Nephron progenitor cell (in vitro differentiated cells): ENCODE measurements at regions not wholly inside any gene's neighbourhood (a gene's known extent, or its start where the extent isn't known, plus 50 kb on each side); places are given as distances from the start of the nearest gene placed in this dataset.

ENCODE experiments used
- DNase-seq: peaks from one replicate; pipeline ENCODE4 v3.0.0; 2021
- H3K27ac Mint-ChIP-seq: 2 replicates; pipeline ENCODE4 v1.8.0; 2021; ENCODE audit warnings: mild to moderate bottlenecking, moderate library complexity, mixed read lengths
- H3K27me3 Mint-ChIP-seq: 2 replicates; pipeline ENCODE4 v1.8.0; 2021; ENCODE audit warnings: mild to moderate bottlenecking, low read depth, mixed read lengths; ENCODE audit not compliant: poor library complexity
- H3K36me3 Mint-ChIP-seq: 2 replicates; pipeline ENCODE4 v1.8.0; 2021; ENCODE audit warnings: low read depth, mixed read lengths
- H3K4me1 Mint-ChIP-seq: 2 replicates; pipeline ENCODE4 v1.8.0; 2021; ENCODE audit warnings: mixed read lengths
- H3K4me3 Mint-ChIP-seq: 2 replicates; pipeline ENCODE4 v1.8.0; 2021; ENCODE audit warnings: mild to moderate bottlenecking, moderate library complexity, mixed read lengths
- H3K9me3 Mint-ChIP-seq: 2 replicates; pipeline ENCODE4 v1.8.0; 2021; ENCODE audit warnings: mild to moderate bottlenecking, moderate library complexity, mixed read lengths
- CTCF ChIP-seq: fragments of 200-600 bp; sonication (generic); IDR thresholded peaks from 2 replicates; pipeline ENCODE4 v1.5.0; 2021; ENCODE audit warnings: antibody characterized with exemption

GRCh38 chr22:49356428-49356827 is 471.2 kb downstream of the BRD1 start:
- Mint-ChIP-seq H3K9me3 (no peaks in the 10 kb centered on the region), H3K27me3 (peaks cover 25% of the 10 kb centered on the region), H3K27ac (no peak overlapping the region), H3K36me3 (no peaks in the 10 kb centered on the region), H3K4me3 (no peak overlapping the region), H3K4me1 (peaks cover 8% of the 10 kb centered on the region)
- TF ChIP-seq CTCF: no peak
- DNase-seq: no peak

DNA sequence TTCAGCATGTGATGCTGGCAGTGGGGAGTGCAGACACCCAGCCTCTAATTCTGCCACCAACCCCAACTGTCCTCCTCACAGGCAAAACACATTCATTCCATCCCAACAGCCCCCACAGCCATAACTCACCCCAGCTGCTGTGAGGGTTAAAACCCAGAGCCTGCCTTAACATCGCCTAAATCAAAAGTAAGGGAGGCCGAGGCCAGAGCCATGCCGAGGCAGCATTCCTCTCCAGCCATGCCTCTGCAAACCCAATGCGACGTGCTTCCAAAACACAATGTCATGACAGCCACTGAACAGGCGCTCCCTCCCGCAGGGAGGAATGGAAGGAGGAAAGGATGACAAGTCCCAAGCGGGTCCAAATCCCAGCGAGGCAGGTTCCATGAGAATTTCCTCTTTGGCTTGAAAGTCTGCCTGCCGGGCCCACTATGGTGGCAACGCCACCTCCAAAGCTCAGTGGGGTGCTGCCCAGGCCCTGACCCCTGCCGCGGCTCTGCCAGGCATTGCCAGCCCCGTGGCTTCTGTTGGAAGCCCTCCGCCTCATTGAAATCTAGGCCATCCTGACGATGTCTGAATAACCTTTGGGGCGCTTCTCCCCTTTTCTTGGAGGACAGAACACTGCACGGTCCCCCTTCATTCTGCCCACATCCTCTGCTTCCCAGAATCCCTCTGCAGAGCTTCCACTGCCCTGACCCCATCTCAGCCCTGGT is 472.3 kb downstream of the BRD1 start:
- TF ChIP-seq CTCF: no peak
- DNase-seq: no peak
- H3K27ac Mint-ChIP-seq: no peak overlapping the region
- peaks cover 8% of the 10 kb centered on the region for H3K4me1 Mint-ChIP-seq
- no peak overlapping the region for H3K4me3 Mint-ChIP-seq
- peaks cover 25% of the 10 kb centered on the region for H3K27me3 Mint-ChIP-seq
- no peaks in the 10 kb centered on the region for H3K9me3 Mint-ChIP-seq
- no peaks in the 10 kb centered on the region for H3K36me3 Mint-ChIP-seq

DNA sequence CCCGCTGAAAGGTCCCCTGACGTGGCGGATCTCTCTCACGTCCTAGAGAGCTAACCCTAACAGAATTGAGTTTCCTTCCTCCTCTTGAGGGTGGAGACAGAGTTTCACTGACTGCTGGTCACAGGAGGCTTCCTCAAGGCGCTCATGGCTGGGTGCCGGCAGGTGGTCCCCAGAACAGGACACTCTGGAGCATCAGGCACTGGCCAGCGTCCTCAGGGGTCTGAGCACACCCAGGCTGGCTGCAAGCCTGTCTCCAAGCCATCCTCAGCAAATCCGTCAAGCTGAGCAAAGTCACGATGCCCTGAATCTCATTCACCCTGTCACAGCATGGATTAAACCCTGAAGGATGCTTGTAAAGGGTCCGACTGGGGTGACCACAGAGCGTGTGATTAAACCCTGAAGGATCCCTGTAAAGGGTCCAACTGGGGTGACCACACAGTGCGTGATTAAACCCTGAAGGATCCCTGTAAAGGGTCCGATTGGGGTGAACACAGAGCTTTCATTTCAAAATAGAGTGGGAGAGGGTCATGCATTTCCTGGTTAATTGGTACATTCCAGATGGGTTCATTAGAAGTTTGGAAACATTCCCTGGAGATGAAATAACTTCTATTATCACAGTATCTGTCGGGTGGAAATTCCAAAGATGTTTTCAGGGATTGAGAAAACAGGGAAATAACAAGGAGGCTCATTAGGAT is 473.0 kb downstream of the BRD1 start:
- H3K4me1 Mint-ChIP-seq: peaks cover 8% of the 10 kb centered on the region
- no peak overlapping the region for H3K27ac Mint-ChIP-seq
- no peak for TF ChIP-seq CTCF
- H3K9me3 Mint-ChIP-seq: no peaks in the 10 kb centered on the region
- no peak for DNase-seq
- H3K27me3 Mint-ChIP-seq: peaks cover 25% of the 10 kb centered on the region
- H3K4me3 Mint-ChIP-seq: no peak overlapping the region
- H3K36me3 Mint-ChIP-seq: no peaks in the 10 kb centered on the region

DNA sequence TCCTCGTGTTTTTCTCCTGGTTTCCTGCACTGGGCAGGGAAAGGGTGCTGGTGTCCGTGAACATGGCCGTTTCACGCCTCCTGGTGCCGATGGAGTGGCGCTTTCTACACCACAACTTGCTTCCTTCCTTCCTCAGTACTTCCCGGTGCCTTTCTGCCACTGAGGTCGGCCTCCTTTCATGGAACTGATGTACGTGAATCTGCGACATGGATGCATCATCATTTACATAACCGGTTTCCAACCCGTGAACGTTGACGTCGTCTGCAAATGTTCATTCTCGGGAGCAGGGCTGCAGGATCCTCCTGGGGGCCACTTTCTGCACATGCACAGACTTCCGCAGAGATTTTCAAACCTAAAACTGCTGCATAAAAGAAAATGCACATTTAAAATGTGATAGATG is 474.4 kb downstream of the BRD1 start:
- peak overlapping the region; percentile 50 for H3K27ac Mint-ChIP-seq
- H3K4me1 Mint-ChIP-seq: peaks cover 8% of the 10 kb centered on the region
- H3K4me3 Mint-ChIP-seq: no peak overlapping the region
- no peak for TF ChIP-seq CTCF
- H3K36me3 Mint-ChIP-seq: no peaks in the 10 kb centered on the region
- DNase-seq: no peak
- H3K9me3 Mint-ChIP-seq: no peaks in the 10 kb centered on the region
- H3K27me3 Mint-ChIP-seq: peaks cover 25% of the 10 kb centered on the region

DNA sequence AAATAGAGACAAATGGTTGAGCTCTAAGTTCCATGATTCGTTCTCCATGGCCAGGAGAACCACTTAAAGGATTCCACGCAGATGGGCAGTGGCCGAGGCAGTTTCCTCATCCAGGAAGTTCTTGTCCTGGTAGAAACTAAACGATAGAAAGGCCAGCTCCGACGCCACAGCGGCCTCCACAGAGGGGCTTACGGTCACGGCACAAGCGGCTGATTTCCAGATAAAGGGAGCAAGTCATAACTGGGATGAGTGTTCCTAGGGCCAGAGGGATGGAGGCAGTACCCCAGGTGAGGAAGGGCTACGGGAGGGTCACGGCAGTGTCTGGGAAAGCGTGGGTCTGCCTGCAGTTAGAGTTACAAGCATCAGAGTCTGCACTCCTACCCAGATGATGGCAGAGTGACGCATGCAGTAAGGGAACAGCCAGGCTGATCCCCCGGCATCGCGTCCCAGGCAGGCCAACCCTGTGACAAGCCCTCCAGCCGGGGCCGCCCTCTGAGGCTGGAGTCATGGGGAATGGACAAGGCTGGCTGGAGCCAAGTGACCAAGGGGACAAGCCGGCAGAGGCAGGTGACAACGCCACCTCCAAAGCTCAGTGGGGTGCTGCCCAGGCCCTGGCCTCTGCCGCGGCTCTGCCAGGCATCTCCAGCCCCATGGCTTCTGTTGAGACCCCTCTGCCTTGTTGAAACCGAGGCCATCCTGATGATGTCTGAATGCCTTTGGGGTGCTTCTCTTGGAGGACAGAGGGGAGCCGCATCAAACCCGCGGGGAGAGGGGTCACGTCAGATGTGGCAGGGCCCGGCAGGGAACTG is 475.1 kb downstream of the BRD1 start:
- no peak overlapping the region for H3K27ac Mint-ChIP-seq
- no peak for DNase-seq
- H3K4me3 Mint-ChIP-seq: no peak overlapping the region
- no peak for TF ChIP-seq CTCF
- H3K4me1 Mint-ChIP-seq: peaks cover 8% of the 10 kb centered on the region
- H3K36me3 Mint-ChIP-seq: no peaks in the 10 kb centered on the region
- H3K9me3 Mint-ChIP-seq: no peaks in the 10 kb centered on the region
- peaks cover 22% of the 10 kb centered on the region for H3K27me3 Mint-ChIP-seq
